GM19452 (cell line): ENCODE measurements at regions not wholly inside any gene's neighbourhood (a gene's known extent, or its start where the extent isn't known, plus 50 kb on each side); places are given as distances from the start of the nearest gene placed in this dataset.
"Not testable (repeated sequence)": the region's sequence is repeated elsewhere in the genome, so short reads cannot be mapped to it uniquely, and the experiment has no call there.

ENCODE experiments used
- ATAC-seq: cut with Tn5 transposase; IDR thresholded peaks from one replicate; pipeline ENCODE4 v1.9.1; 2021; ENCODE audit not compliant: unreplicated experiment

DNA sequence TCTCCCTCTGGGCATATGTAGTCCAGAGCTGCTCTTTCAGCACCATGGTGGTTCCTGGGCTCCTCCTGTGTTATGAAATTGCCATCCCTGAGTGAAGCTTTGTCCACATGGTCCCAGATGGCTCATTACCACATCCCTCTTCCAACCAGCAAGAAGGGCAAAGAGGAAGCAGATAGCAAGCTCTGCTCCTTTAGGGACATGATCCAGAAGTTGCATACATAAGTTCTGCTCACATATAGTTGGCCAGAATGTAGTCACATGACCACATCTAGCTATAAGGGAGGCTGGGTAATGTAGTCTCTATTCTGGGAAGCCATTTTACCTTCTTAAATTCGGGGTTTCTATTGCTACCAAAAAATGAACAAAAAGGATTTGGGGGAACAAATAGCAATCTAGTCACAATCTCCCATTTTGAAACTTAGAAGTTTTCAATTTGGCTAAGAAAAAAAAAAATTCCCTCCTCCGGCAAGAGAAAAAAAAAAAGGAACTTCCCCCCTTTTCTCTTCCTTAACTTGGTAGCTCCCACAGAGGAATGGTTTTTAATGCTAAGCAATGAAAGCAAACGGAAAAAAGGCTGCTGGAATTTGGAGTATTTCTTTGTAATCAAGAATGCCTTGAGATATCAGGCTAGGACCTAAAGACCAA lies 88.2 kb upstream of the USP9X start:
- peak; percentile 60 for ATAC-seq

DNA sequence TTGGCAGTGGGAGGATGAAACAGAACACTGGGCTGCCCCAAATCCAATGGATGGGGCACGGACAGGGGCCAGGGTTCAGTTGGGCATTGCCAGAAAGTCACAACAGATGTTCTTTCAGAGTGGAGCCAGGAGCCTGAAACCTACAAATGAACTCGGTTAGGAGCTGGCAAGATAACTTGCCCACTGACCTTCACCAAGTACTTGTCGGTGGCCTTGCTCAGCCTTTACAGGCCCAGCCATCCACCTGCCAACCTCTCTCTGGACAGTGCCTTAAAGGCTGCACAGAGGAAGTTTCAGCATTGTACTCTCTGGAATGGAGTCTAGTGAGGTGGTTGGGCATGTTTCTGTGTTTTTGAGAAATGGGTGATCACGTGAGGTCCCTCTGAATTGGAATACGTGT lies 87.1 kb upstream of the USP9X start:
- ATAC-seq = no peak

DNA sequence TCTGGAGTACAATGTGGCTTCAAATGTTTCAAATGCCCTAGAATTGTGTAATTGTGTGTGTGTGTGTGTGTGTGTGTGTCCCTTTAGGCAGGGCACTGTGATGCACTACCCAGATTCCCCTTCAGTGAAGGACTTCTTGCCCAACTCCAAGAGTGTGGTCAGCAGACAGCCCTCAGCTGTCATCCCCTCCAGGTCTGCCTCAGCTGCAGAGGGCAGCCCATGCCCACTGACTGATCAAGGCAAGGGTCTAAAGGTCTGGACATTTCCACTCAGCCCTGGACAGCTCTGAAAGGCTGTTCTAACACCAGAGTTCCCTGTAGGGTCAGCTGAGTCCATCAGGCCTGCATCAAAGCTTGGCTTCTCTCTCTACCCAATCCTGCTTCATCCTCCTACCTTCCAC lies 83.9 kb upstream of the USP9X start:
- ATAC-seq = no peak

DNA sequence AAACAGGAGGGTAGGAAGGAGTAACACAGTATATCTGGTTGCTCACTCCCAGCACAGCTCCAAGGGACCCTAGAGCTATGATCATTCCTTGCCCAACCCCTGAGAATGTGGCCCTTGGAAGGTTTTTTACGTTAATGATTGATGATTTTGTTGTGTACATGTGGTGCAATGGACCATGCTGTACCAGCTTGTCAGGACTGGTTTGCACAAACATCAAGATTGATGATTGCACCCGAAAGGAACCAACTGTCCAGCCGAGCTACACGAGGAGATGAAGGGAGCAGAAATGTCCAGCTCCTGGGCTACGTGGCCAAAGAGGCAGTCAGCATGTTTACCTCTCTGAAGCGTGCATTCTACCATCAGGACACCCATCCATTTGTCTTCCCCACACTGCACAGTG lies 83.2 kb upstream of the USP9X start:
- no peak for ATAC-seq

DNA sequence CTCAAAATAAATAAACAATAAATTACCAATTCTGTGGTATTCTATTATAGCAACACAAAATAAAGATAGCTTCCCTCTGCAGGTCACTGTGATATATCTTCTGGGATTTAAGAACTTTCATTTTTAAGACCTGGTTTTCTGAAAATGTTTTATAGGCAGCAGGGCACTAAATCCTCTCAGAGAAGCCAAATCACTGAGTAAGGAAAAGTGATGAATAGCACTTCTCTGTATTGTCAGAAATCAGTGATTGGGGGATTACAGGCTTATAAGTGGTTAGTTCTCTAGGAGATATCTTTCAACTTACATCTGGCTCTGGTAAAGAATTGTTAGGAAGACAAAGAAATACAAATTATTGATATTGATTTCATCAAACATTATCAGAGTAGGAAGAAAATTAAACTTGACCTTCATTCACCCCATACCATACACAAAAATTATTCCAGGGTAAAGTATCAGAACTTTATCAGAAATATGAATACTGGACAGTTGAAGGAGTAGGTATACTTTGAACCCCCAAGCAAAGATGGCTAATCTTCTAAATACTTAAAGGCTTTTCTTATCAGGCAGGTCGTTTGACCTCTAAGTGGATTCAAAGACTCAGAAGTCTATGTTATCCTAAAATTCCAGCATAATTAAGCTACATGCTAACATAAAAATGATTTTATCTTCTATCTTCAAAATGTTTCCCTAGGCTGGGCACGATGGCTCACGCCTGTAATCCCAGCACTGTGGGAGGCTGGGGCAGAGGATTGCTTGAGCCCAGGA lies 81.6 kb upstream of the USP9X start:
- ATAC-seq = no peak

DNA sequence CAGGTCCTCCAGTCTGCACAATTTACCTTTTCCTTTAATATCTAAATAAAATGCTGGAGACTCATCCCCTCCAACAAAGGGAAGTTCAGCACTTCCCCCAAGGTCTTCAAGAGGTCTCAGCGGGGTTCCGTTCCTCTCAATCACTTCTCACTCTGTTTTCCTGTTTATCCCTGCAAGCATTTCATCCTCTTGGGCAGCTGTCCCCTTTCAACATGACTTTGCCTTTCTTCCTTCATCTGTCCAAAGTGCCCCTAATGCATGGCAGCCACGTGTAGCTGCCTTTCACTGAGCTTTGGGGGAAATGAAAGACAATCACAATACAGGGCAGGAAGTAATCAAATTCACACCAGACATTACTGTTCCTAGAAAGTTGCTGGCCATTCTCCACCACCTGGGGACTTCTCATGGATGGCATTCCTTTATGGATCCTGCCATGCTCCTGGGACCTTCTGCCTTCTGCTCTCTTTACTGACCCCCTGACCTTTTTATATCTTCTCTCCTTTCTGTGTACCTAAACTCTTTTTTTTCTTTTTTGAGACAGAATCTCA lies 79.7 kb upstream of the USP9X start:
- ATAC-seq = no peak

DNA sequence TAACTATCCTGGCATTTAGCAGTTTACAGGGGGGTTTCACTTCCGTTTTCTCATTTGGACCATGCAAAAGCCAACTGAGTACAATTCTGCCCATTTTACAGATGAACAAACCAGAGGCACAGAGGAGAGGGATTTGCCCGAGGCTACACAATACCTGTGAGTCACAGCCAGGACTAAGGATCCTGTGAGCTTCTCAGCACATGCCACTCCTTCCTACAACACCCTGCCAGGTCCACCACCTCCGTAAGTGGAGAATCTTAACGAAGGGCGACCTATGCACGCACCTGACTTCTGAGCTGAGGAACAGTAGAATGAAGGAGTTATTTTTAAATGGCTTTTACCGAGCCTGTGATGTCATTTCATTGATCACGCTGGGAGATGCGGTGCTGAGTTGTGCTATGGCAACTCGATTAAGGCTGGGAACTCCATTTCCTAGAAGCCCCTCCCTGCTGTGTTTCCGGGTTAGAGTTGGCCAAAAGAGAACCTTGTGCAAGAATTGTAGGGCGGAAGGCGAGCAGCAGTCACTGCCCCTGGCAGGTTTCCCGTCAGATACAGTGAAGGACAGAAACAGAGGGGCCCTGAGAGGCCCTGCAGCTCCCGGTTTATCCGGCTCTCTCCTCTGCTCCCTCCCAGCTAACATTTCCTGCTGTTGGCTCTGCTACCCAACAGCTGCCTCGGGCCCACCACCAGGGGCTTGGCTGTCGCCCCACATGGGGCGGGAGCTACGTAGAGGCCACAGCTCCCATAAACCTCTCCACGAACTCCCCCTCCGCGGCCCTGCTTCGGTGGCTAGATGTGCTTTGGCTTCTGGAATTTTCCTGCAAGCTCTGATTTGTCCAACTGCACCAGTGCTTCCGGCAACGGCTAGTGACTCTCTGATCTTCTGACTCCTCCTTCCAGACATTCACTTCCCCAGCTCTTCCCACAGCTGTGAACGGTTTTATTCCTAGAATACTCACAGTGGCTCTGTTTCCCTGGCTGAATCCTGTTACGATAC lies 75.1 kb upstream of the USP9X start:
- ATAC-seq = peak; percentile 55

DNA sequence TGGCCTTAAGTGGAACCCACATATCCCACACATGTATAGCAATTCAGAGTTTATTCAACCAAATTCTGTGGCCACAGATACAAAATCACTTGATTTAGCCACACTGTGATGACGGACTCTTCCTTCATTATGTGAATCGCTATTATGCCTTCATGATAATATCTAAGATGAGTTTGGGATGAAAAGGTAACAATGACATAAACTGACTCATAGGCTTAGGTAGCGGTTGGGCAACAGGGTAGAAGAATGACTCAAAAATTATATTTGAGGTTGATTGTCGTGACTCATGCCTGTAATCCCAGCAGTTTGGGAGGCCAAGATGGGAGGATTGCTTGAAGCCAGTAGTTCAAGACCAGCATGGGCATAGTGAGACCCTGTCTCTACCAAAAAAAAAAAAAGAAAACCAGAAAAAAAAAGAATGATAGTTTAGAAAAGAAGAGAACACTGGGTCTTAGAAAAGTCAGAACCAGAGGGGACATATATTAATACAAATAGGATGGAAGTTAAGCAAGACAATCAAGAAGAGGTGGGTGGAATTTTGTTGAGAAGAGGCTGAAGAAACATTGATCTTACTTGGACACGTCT lies 70.4 kb upstream of the USP9X start:
- ATAC-seq = no peak

DNA sequence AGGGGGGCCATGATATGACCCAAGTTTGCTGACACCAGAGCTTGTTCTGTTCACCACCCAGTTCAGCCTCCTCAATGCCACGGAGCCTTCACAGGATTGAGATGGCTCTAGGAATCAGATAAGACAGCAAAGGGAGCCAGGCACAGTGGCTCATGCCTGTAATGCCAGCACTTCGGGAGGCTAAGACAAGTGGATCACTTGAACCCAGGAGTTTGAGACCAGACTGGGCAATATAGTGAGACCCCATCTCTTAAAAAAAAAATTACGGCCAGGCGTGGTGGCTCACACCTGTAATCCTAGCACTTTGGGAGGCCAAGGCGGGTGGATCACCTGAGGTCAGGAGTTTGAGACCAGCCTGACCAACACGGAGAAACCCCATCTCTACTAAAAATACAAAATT lies 67.5 kb upstream of the USP9X start:
- ATAC-seq = not testable (repeated sequence)

DNA sequence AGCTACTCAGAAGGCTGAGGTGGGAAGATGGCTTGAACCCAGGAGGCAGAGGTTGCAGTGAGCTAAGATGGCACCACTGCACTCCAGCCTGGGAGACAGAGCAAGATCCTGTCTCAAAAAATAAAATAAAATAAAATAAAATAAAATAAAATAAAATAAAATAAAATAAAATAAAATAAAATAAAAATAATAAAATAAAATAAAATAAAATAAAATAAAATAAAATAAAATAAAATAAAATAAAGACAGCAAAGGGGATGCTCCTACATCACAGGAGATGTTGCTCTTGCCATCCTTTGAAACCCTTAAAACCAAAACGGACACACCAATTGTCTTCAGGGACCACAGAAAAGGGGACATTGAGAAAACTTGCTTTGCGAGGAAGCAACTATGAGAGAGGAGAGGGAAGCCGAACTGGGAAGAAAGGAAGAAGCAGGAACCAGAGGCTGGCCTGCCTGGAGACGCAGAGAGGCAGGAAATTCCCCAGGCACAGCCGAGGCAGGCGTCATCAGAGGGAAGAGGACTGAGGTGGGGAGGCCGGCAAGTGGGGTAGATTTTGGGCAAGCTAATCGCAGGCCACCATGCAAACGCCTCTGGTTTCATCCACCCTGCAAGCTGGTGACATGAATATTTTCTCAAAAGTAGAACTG lies 66.7 kb upstream of the USP9X start:
- not testable (repeated sequence) for ATAC-seq

DNA sequence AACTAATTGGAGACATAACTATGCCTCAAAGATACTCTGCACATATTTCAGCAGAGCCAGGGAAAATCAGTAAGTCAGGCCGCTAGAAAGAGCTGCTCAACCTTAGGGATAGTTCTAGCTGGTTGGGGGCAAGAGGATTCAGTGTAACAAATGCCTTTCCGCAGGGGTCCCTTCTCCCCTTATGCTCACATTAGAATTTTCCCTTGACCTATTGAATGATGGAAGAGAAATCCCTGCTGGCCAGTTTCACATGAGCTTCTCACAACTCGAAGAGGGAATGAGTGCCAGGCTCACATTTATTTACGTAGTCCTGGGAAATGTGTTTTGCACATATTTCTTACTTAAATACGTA lies 66.2 kb upstream of the USP9X start:
- no peak for ATAC-seq

DNA sequence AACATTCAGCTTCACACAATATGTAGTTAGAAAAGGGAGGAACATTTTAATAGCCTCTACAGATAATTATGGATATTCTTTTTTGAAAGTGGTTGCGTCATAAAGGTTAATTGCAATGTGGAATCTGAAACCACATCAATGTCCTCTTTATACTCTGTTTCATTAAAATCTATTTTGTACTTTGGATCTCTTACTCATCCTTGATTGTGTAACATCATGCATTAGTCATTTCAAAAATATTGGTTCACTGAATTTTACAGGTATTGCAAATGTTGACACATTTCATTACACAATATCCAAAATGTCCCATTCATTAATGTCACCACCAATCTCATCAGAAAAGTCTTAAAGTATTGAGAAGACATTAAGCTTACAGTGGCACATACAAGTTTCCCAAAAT lies 62.7 kb upstream of the USP9X start:
- no peak for ATAC-seq

DNA sequence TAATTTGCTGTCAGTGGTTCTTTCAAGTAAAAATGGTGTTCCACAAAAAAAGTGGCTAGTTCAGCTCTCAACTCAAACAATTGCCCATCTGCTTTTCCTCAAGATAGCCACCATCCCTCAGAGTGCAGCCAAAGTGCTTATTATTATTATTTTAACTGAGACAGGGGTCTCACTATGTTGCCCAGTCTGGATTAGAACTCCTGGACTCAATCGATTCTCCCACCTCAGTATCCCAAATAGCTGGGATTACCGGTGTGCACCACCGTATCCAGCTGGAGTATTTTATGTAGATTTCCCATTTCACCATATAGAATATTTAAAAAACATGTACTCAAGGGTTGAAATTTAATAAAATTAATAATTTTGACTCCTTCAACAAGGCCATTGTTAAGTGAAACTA lies 62.1 kb upstream of the USP9X start:
- no peak for ATAC-seq

DNA sequence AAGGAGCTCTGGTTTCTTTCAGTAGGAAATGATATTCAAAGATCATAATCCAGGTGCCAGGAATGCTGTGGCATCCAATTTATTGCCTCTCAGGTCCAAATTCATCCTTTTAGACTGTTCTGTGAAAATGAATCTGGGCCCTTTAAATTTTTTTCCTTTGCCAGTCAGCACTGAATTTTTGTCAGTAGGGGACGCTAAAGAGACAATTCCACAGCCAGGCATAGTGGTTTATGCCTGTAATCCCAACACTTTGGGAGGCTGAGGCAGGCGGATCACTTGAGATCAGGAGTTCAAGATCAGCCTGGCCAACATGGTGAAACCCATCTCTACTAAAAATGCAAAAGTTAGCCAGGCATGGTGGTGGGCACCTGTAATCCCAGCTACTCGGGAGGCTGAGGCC lies 60.9 kb upstream of the USP9X start:
- not testable (repeated sequence) for ATAC-seq

DNA sequence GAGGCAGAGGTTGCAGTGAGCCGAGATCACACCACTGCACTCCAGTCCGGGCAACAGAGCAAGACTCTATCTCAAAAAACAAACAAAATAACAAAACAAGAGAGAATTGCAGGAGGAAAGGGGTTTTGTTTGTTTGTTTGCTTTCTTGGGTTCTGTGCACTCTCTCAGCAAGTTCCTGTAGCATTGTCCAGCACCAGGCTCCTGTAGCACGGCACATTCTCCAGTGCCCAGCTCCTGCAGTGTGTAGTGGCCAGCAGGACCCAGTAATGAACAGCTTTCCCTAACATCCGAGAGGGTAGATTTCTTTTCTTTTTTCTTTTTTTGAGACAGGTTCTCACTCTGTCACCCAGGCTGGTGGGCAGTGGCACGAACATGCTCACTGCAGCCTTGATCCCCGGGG lies 60.5 kb upstream of the USP9X start:
- no peak for ATAC-seq

DNA sequence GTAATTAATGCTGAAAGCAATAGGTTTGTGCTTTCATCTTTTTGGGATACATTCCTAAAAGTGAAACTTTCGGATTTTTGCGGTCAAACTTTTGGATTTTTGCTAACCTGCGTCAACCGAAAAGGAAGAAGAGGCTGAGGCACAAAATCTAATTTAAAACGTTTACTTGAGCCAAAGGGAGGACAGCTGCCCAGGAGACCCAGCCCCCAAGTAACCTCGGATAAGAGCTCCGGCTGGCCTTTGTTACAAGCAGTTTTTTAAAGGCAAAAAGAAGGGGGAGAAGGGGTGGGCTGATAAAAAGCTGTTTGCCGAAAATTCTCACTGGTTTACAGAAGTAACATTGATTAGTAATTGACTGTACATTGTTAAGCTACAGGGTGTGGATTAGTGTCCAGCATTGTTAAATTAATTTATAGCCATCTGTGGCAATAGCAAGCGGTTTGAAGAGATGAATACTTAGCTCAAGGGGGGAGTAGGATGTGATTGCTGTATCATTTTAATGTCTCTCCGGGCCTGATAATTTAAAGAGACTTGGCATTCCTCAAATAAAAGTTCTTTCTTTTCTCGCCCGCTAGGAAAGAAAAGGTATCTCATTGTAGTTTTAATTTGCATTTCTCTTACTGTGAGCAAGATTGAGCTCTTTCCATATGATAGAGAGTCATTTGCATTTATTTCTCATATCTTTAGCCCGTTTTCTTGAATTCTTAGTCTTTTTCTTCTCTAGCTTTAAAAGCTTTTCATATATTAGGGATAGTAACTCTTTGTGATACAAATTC lies 59.1 kb upstream of the USP9X start:
- ATAC-seq = no peak

DNA sequence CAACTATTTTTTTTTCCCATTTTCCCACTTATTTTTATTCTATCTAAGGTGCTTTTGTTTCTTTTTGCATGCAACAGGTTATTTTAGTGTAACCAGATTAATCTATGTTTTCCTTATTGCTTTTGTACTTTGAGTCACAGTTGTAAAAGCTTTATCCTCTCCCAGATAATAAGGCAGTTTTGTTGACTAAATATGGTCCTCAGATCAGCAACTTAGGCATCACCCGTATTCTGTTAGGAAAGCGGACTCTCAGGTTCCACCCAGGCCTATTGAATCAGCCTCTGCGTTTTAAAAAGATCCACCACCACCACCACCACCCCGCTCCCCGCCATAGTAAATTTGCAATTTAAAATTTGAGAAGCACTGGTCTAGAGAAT lies 58.6 kb upstream of the USP9X start:
- no peak for ATAC-seq

DNA sequence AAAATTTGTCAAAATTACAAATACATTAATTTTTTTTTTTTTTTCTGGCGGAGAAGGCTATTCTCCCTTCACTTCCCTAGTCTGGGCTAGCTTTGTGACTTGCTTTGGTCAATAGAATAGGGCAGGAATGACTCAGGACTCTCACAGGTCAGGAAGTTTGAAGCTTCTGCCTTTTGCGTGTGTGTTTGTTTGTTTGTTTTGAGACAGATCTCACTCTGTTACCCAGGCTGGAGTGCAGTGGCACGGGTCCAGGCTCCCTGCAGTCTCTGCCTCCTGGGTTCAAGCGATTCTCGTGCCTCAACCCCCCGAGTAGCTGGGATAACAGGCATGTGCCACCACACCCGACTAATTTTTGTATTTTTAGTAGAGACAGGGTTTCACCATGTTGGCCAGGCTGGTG lies 55.9 kb upstream of the USP9X start:
- no peak for ATAC-seq

DNA sequence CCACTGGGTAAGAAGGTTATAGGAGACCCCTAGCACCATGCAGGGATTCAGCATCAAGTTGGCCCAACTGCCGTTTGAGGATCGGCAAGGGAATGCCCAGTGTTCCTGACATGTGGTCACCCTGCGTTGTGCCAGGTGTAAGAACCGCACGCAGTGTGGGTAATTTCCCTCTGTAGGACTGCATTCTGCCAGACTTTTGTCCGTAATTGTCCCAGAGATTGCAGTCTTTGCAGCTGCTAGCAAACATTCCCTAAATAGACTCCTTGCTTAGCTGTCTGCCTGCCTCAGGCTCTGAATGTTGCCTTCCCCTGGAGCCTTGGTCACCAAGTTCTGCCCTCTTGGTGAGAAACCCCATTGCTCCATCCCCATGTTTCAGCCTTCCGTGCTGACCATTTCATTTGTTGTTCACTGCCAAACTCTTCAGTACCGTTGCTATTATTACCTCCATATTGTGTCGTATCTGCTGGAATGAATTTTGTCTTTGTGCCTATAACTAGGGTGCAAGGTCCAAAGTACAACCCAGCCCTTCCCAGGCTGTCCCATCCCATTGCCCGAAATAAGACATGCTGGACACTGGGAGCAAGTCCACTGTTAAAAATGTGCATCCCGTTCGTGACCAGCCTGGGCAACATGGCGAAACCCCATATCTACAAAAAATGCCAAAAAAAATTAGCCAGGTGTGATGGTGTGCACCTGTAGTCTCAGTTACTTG lies 53.8 kb upstream of the USP9X start:
- no peak for ATAC-seq
